Transverse colon (tissue), 3 donors: ENCODE measurements at regions not wholly inside any gene's neighbourhood (a gene's known extent, or its start where the extent isn't known, plus 50 kb on each side); places are given as distances from the start of the nearest gene placed in this dataset.

Experiments used
- POLR2A ChIP-seq: fragments of 450-650 bp; IDR thresholded peaks from one replicate; pipeline ENCODE4 v1.6.1; 2016; ENCODE audit warnings: antibody characterized with exemption, mild to moderate bottlenecking, moderate library complexity
- TF ChIP-seq, protein P1 (sequence below), 5 experiments: fragments of 200-600 bp in 3 of 5; fragments of 450-650 bp in 2 of 5; sonication (generic) in 3 of 5; IDR thresholded peaks; 1 replicate in 2 of 5; 2 replicates in 3 of 5; pipeline ENCODE4 v1.5.1; 2016 to 2017; ENCODE audit warnings: antibody characterized with exemption in 5 of 5, inconsistent platforms in 3 of 5, mild to moderate bottlenecking in 2 of 5, moderate library complexity in 1 of 5

- TF ChIP-seq, protein P1, sequence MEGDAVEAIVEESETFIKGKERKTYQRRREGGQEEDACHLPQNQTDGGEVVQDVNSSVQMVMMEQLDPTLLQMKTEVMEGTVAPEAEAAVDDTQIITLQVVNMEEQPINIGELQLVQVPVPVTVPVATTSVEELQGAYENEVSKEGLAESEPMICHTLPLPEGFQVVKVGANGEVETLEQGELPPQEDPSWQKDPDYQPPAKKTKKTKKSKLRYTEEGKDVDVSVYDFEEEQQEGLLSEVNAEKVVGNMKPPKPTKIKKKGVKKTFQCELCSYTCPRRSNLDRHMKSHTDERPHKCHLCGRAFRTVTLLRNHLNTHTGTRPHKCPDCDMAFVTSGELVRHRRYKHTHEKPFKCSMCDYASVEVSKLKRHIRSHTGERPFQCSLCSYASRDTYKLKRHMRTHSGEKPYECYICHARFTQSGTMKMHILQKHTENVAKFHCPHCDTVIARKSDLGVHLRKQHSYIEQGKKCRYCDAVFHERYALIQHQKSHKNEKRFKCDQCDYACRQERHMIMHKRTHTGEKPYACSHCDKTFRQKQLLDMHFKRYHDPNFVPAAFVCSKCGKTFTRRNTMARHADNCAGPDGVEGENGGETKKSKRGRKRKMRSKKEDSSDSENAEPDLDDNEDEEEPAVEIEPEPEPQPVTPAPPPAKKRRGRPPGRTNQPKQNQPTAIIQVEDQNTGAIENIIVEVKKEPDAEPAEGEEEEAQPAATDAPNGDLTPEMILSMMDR (IDR thresholded peaks at IDR 0.05) = no peak
- no peak for TF ChIP-seq POLR2A
These were observed 118.5 kb upstream of the ADCY1 start for GRCh38 chr7:45455662-45456061.
